IPS-NIHi11 (cell line): ENCODE measurements at regions not wholly inside any gene's neighbourhood (a gene's known extent, or its start where the extent isn't known, plus 50 kb on each side); places are given as distances from the start of the nearest gene placed in this dataset.

Experiments
- DNase-seq: peaks from one replicate; pipeline ENCODE4 v3.0.0; 2012; ENCODE audit warnings: mixed read lengths, low spot score

DNA sequence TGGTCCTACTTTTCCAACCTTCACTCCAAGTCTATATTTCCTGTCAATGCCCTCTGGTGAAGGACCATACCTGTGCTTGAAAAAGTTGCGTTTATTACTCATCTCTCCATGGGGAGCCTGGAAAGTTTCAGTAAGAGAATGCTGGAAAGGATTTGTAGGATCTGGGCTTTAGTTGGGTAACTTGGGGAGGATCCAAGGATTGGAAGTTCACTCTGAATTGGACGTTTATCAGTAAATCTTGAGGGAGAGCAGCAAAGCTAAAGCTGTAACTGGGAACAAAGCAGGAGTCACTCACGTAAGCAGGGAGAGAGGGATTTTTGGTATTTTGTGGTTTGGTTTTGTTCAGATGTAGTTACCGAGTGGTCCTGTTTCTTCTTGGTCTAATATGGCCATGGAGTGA lies 51.4 kb upstream of the NPVF start:
- no peak for DNase-seq

DNA sequence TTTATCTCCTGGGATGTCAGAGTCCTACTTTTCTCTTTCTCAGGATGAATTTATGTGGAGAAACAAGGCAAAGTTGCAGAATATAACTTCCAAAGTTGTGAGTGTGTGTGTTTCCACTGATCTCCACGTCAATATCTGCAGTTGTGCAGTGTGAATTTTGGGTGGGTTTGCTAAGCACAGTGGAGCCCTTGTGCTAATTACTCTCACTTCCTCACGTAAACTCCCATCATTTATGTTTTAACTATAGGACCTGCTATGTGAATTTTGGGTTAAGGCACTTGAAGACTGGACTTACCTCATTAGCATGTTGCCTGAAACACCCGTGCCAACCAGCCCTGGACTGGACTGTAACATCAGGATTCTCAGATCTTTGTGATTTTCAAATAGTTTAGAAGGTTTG lies 51.9 kb upstream of the NPVF start:
- no peak for DNase-seq

DNA sequence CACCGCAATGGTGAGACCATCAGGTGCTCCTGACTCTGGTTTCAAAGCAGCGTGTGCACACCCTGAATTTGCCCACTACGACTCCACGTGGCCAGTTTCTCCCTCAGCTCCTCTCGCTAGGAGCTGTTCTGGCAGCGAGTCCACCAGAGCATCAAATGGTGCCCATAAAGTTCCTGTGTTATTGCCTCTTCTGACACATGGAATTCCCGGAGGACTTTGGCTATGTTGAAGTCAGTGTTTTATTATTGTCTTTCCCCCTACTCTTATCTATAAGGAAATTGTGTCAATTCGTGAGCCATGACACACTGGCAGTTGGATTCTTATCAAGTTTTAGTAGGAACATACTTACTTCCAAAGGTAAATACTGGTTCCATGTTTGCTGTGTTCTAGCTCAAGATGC lies 53.9 kb upstream of the NPVF start:
- no peak for DNase-seq

DNA sequence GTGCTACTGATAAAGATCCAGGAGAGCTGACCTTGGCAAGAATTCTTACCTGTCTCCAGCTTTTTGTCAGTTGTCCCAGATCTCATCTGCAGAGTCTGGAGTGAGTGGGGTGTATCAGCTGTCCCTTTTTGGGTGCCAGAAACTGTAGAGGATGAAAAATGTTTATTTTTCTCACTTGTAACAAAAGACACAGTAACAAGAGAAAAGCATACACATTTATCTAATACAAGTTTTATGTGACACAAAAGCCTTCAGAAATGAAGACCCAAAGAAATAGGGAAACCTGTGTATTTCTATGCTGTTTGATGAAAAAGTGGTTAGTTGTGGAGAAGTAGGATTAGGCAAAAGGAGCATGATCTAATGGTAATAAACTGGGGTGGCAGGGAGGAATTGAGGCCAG lies 58.5 kb upstream of the NPVF start:
- DNase-seq = no peak

DNA sequence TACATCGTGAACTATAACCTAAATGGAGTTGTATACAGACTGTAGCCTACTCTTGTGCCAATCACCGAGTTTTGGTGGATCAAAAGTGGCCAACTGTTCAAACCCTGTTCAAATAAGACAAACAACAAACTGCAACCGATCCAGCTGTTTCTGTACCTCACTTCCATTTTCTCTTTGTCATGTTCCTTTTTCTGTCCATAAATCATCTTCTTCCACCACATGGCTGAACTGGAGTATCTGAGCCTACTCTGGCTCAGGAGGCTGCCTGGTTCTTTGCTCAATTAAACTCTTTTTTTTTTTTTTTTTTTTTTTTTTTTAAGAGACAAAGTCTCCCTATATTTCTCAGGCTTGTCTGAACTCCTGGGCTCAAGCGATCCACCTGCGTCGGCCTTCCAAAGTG lies 59.0 kb upstream of the NPVF start:
- DNase-seq = no peak

DNA sequence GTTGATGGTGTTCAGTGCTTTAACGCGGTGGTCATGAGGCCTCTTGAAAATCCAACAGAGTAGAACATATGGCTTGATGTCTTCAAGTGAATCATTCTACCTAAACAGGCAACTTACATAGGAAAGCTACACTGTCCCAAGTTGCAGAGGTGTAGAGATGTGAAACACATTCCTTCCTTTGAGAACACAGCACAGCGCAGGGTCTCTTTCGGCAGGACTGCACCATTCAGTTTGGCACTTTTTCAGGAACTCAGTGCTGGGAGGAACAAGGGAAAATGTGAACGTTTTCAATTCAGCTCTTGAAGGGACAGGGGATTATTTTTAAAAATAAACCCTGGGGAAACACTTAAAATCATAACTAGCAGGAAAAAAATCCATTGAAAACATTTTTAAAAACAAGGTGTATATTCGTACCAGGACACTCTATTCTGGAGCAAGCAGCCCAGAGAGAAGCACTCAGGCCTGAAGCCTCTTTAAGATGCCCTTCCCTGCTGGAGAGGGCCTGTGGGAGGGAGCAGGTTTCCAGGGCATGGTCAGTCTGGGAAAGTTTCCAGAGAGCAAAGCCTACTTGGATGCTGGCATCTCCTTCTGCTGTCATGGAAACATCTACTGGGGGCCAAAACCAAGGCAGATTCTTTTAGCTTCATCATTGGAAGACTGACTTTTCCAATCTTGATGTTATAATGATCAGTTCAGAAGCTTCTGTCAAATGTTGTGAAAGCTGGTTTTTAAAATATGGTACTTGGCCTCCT lies 60.4 kb upstream of the NPVF start:
- no peak for DNase-seq

DNA sequence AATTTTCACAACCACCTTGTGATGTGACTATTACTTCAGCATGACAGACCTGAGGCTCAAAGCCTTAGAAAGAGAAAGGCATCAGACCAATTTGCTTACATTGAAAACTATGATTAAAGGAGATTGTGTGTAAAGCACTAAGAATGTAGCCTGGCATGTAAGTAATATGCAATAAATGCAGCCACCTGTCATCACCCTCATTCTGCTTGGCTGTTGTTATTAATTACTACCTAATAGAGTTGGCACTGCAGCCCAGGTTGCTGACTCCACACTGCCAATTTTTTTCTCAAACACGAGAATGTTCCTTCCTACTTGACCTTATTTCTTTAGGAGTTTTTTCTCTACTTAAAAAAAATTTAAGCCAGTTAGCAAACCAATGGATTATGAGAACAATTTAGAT lies 61.2 kb upstream of the NPVF start:
- no peak for DNase-seq

DNA sequence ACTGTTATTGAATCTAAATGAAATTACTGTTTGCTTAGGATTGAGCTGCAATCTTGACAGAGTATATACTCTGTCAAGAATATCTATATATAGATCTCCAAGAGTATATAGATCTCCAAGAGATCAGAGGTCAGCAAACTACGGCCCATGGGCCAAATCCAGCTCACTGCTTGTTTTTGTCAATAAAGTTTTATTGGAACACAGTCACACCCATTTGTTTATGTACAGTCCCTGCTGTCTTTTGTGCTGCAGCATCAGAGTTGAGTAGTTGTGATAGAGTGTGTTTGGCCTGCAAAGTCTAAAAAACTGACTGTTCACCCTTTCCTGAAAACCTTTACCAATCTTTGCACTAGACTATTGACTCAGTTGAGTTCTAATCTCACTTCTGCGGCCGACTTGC lies 66.3 kb upstream of the NPVF start:
- no peak for DNase-seq

DNA sequence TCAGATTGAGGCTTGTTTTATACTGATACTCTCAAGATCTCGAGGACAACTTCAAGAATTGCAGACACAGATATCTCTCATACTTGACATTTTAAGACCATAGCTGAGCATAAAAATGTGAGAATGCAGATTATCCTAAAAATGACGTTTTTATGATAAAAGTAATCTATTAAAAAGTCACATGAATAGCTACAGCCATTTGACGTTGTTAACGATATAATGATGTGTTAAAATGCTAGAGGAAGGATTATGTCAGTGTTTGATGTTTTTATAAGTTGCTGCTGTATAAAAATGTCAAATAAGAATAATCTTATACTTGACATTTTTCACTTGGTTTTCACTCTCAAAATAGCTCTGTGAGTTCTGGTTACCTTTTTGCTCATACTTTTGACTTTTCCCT lies 67.1 kb upstream of the NPVF start:
- DNase-seq = no peak

DNA sequence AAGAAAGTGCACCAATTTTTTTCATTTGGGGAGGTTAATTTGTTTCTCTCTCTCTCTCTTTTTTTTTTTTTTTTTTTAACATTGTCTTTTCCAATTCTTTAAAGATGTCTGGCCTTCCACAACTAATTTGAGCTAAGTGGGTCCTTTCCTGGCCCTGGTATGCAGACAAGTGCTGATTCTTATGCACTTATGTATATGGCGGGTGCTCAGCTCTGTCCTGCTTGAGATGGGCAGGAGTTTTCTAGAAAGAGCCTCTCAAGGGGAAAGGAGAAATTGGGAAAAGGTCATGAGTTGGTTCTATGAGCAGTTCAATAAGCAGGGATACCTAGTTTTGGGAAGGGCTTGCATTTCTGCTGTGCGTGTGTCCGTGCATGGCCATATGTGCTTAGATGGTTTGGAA lies 67.8 kb upstream of the NPVF start:
- no peak for DNase-seq

DNA sequence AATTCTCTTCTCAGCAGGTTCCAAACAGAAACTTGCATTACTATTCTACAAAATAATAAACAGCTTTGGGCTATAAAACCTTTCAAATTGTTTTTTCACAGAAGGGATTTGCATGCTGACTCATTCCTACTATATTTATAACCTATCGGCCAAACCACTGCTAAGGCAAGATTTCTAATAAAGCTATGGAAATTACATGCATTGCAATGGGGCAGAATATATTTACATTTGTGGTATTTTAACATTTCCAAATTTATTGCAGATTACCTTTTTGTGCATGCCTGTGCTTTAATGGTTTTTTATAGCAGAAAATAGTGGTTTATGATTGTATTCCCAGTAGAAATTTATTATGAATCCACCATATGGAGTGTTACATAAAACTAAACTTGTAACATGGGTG lies 69.0 kb upstream of the NPVF start:
- DNase-seq = no peak

DNA sequence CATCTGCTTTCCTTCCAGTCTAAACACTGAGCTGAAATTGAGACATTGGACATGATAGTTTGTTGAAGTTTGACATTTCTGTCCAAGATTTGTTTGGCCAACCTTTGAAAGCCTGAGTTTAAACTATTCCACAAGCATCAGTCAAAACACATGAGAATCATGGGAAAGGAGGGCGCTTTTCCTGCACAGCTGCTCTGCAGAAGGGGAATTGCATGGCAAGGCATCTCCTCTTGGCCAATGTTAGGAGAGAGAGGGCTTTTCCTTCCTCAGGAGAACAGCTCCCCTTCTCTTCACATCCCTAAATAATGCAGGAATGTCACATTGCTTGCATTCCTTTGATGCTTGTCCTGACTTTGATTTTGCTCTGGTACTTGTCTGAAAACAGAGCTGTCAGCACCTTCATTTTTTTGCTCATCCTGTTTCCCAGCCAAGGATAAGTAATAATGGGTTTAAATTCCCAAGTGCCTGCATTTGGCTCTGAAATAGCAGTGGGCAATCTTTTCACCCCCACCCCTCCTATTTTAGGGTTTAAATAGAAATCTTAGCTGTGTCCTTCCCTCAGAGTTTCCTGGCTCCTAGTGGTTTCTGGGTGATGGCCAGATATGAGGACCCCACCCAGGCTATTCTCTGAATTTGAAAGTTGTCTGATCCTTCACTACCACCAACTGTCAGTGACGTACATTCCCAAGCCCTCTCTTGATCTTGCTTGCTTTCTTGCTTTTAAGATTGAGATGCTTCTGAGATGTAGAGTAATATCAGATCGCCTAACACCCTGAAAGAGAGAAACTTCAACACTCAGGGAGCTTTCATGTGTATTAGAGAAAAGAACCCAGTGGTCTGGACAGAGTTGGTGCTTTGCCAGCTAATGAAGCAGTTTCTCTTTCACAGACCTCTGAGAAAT lies 75.2 kb upstream of the NPVF start:
- DNase-seq = peak; percentile 56

DNA sequence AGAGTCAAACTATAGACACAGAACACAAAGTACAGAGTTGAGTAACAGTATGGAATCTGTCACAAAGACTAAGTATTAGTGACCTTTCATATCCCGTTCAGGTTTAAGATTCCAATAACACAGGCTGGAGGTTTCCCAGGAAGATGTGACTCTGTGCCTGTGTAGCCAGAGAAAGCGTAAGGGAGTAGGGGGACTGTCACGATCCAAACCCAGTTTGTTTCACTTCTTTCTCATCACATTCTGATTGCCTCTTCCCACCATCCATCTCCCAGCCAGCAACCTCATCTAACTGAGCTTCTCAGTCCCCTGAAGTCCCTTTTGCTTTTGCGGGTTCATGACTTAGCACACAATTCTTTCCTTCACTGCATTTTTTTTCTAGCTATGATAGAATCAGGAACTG lies 76.4 kb upstream of the NPVF start:
- DNase-seq = no peak

DNA sequence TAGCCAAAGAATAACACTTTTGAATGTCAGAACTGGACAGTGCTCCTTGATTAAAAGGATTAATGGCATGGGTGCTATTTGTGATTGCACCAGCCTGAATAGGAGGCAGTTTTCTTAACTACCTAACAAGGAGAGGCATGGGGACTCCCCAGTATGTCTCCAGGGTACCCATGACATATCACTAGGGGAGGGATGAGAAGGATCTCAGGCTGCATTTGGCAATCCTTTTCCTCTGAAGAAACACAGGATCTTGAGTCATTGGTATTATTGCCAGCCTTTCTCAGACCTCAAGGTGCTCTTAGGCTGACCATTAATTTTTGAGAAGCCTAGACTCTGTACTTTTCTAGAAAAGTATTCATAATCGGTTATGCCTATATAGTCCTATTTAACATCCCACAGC lies 77.5 kb upstream of the NPVF start:
- DNase-seq = no peak

DNA sequence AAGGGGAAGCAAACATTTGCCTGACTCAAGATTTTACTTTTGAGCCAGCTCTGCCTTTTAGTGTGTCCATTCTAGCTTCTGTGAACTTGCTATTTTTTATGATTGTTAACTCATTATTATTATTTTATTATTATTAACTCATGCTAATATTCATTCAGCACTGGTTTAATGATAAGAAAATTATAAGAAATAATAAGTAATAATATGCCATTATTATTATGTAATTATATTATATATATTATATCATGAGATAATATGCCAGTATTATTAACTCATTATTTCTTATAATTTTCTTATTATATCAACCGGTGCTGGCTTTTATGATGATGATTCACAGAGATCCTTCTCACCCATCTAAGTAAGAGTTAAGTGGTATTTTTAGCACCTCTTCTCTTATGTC lies 79.3 kb upstream of the NPVF start:
- no peak for DNase-seq

DNA sequence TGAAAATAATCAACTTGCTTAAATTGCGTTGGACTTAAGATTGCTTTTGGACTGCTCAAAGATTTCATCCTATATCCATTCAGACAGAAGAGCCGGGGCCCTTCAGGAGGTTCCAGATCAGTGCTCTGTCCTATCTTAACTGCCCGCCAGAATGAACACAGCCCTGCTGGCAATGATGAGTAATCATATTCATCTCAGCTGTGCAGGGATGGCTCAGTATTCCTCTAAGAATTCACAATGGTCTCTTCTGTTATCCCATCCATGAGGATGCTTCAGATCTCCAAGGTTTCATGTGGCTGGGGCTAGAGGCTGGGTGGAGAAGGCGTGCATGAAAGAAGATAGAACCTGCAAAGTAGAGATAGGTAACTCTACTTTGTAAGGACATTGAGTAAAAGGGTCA lies 80.0 kb upstream of the NPVF start:
- no peak for DNase-seq

DNA sequence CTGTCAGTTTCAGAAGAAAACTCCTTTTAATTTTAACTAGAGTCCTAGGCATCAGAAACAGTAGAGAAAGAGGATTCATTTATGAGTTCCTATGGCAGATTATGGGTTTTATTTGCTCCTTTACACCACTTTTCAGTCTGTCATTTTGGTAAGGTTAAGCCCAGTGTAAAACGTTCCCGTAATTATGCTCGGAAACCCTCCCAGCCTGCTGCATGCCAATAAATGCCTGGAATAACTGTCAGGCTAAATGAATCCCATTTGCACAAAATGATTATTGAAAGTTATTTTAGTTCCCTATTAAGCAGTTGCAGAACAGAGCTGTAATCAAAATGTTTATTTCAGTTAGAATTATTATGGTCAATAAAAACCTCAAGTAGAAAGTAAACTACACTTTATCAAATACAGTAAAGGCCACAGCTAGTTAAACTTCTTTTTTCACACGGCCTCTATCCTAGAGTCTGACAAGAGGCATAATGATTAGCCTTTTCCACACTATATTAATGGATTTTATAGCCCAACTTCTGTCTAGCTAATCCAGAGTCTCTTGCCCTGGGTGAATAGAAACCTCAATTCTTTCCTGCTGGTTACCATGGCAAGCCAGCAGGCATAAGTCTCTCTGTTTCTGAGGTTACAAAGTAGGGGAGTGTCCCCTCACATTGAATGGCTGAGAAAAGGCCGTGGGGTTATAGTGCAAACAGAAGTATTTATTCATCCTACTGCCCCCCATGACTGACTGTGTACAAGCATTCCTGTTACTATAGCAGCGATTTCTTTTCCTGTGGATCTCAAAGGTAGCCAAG lies 80.8 kb upstream of the NPVF start:
- DNase-seq = no peak

DNA sequence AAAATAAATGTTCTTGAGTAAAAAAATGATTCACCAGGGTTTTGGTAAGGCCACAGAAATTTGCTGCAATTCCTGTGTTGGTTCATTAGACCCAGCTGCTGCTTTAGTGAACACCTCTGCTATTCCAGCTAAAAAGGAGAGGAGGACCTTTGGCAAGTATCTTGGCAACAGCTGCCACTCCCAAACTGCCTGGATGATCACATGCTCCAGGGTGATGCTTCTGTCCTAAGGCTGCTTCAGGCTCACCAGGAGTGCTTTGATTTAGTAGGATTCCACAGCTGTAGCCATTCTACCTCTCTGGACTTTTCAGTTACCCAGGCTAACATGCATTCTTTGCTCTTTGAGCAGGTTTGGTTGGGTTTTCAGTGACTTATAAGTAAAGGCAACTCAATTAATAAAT lies 82.6 kb upstream of the NPVF start:
- no peak for DNase-seq

DNA sequence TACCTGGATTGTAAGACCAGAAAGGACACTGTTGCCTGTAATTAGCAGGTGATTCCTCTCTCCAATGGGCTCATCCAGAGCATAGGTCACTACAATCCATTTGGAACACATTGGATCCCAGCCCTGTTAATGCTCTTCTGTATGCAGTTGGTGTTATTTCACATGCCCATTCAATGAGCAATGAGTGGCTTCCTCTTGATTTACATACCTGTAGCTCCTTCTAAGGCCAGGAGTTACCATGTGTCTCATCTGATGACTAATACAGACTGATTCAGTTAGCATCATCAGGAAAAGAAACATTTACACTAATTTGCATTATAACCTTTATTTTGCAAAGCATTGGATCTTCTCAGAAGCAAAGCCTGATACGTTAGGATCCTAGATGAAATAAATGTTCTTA lies 83.1 kb upstream of the NPVF start:
- DNase-seq = no peak

DNA sequence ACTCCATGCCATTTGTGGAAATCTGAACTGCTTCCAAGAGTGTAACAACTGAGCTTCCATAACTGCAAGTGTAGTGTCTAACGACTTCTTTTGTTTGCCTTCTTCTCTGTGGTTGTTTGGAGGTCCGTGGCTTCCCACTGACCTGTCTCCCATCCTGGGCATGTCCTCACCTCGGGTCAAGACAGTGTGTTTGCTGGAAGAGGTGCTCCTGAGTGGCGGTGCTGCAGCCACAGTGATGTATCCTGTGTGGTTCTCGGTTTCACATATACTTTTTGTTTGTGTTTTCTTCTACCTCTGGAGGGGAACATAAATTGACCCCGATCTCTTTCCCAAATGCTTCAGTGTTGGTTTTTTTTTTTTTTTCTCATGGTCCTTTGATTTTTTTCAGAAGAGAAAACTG lies 84.7 kb upstream of the NPVF start:
- no peak for DNase-seq

DNA sequence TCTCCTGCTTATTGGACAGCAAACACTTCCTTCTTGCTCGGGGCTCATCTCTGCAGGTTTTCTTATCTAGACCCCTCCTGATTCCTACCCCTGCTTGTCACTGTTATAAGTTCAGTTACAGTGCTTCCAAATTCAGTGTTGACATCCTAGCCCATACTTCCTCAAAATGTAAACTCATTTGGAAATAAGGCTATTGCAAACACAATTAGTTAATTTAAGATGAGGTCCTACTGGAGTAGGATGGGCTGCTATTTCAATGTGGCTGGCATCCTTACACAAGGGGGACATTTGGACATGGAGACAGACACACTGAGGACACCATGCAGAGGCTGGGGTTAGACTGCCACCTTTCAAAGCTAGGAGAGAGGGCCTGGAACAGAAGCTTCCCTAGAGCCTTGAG lies 85.2 kb upstream of the NPVF start:
- DNase-seq = no peak

DNA sequence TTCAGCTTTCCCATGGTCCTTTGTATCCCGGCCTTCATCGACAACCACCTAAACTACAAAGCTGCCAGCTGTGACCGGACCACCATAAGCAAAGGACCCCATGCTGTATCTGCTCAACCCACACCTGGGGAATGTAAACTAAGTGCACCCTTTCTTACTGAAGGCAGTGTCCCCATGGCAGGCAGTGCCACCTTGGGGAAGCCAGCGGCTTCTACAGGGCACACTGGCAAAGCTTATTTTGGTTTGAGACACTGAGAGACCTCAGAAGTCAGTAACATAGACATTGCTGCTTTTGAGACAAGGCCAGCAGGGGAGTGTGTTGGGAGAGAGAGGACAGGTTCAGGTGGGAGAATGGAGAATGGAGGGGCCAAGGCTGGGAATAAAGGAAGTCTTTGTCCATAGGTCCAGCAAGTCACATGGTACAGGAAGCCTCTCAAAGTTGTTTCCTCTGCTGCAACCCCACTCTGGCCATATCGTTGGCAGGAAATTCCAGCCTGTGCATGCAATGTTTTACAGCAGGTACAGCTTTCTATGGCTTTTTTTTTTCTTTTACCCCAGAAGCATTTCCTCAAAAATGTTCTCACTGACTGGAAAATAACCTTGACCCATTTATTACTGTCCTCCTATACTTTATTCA lies 85.9 kb upstream of the NPVF start:
- DNase-seq = no peak
